HG03460 (cell line): ENCODE measurements at regions not wholly inside any gene's neighbourhood (a gene's known extent, or its start where the extent isn't known, plus 50 kb on each side); places are given as distances from the start of the nearest gene placed in this dataset.
"Not testable (repeated sequence)": the region's sequence is repeated elsewhere in the genome, so short reads cannot be mapped to it uniquely, and the experiment has no call there.

Experiments
- ATAC-seq: cut with Tn5 transposase; IDR thresholded peaks from one replicate; pipeline ENCODE4 v1.9.1; 2021; ENCODE audit not compliant: unreplicated experiment

GRCh38 chr18:2146092-2146491 lies 425.2 kb downstream of the METTL4 start:
- no peak for ATAC-seq

DNA sequence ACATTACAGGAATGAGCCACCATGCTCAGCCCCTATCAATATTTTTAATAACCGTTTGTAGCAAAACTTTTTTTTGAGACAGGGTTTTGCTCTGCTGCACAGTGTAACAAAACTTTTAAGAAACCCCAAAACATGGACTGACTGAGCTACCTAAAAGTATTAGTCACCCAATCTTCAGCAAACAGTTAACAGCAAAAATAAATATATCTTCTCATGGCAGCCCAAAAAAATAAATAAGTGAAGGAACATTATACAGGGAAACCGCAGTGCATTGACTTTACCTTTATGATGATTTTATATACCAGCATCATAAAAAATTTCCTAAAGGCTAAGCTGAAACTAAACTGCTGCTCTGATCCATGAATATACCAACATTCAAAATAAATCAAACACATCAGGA lies 424.6 kb downstream of the METTL4 start:
- no peak for ATAC-seq

DNA sequence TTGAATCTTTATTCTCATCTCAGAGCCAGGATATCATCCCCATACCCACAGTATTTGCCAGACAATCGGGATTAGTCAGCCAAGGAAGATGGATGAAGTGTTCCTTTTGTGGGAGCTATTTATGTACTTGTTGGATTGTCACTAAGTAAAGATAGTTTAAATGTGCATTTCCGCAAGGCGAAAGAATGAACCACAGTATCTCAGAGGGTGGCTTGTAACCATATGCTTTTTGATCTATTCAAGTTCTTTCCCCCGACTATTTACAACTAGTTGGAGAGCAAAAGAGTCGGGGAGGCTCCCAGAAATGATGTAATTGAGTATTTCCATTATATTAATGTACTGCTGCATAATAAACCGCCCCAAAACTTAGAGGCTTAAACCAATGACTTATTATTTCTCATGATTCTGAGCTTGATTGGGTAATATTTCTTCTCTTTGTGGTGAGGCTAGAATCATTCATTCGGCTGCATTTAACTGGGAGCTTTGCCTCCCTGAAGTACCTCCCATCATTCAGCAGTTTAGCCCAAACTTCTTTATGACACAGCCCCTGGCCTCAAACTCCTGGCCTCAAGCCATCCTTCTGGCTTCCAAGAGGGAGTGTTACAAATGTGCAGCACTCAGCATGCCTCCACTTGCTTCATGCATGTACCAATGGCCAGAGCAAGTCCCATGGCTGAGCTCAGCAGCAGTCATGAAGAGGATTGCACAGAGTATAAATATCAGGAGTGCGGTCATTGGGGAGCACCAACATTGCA lies 423.7 kb downstream of the METTL4 start:
- ATAC-seq: no peak

- ATAC-seq: no peak
Observed at GRCh38 chr18:2148823-2149222, 422.5 kb downstream of the METTL4 start.

- ATAC-seq: no peak
Observed at GRCh38 chr18:2150566-2150965, 420.7 kb downstream of the METTL4 start.

- no peak for ATAC-seq
Observed at GRCh38 chr18:2154278-2154677, 417.0 kb downstream of the METTL4 start.

- no peak for ATAC-seq
Observed at GRCh38 chr18:2164644-2165550, 406.4 kb downstream of the METTL4 start.

DNA sequence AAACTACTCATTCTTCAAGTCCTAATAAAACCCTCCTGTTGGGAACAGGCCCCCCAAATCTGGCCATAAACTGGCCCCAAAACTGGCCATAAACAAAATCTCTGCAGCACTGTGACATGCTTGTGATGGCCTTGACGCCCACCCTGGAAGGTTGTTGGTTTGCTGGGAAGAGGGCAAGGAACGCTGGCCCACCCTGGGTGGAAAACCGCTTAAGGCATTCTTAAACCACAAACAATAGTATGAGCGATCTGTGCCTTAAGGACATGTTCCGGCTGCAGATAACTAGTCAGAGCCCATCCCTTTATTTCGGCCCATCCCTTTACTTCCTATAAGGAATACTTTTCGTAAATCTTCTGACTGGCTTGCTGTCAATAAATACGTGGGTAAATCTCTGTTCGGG lies 404.4 kb downstream of the METTL4 start:
- ATAC-seq: not testable (repeated sequence)

GRCh38 chr18:2168022-2168421 lies 403.3 kb downstream of the METTL4 start:
- no peak for ATAC-seq

DNA sequence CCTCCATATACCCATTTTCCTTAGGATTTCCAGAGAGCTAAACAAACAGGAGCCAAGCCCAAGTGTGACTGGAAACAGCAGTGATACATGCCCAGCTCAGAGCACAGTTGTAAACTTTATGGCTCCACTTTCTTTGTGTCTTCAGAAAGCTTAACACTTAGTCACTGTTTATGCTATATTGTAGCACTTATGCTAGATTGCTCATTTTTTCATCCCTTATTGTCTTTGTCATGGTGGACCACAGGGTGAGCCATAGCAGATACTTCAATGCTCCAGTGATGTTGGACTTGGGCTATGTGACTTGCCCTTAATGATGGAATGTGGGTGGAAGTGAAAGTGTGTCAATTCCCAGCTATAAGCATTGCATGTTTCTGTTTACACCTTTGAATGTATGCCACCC lies 401.6 kb downstream of the METTL4 start:
- no peak for ATAC-seq

DNA sequence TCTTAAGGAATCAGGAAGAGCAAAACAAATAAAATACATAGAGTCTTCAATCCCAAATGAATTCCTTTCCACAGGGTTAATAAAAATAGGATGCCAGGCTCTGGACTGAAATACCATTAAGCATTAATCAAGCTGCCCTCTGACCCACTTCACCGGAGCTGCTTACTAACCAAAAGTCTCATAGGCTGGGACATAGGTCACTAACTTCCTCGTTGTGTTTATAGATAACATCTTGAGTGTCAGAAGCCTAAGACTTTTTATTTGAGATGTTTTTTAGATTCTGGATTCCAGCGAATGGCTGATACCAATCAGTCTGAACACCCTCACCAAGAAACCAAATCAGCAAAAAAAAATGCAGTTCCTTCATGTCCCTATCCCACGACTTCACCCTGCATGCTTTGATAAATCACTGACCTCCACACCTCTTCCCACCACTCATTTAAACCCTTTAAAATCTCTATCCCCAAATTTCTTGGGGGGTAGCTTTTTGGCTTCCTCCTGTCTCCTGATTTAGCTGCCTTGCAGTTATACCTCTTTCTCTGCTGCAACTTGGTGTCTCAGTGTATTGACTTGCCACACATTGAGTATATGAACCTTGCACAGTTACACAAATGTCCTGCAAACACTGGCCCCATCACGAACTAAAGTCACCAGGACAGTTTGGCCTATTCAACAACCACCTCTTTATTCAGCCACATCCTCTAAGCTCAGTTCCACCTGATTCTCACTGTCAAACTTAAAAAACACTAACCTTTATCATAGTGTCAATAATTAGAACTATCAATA lies 399.3 kb downstream of the METTL4 start:
- ATAC-seq: no peak

DNA sequence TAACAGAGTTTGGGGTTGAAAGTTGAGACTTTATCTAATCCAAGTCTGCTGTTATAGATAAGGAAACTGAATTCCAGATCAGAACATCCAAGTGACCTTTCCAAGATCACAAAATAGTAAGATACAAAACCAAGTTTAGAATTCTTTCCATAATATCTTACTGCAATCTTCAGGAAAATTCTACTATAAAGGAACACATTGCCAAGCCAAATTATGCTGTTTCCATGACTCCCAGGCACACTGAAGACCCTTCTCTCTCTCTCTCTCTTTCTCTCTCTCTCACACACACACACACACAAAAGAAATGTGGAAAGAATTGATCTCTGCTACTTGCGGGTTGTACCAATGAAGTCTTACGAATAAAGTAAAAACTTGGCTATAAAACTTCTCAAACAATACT lies 398.4 kb downstream of the METTL4 start:
- no peak for ATAC-seq

GRCh38 chr18:2173486-2173885 lies 397.8 kb downstream of the METTL4 start:
- ATAC-seq: no peak

- no peak for ATAC-seq
Observed at GRCh38 chr18:2178036-2178435, 393.3 kb downstream of the METTL4 start.

DNA sequence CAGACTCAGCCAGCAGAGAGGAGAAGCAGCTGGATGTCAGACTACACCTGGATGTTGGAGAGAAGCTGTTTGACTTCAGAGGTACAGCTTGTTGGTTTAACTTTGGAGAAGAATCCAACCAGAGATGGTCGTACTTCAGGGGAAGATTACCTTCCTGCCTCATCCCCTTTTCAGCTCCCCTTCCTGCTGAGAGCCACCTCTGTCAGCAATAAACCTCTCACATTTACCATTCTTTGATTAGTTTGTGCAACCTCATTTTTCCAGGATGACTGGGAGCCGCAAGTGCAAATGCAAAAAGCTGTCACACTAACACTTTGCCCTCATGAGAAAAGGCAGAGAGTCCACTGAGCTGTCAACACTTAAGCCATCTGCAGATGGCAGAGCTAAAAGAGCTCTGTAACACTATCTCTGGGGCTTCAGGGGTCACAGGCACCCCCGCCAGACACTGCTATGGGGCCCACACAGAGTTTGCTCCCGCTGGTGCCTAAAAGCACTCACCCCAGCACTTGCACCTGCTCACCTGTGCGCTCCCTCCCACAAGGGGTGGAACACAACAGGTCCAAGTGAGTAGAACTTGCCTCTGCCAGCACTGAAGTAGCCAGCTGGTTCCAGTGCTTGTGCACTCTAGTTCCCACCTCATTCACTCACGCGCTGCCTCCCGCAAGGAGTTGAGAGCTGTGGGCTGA lies 391.7 kb downstream of the METTL4 start:
- ATAC-seq: no peak

DNA sequence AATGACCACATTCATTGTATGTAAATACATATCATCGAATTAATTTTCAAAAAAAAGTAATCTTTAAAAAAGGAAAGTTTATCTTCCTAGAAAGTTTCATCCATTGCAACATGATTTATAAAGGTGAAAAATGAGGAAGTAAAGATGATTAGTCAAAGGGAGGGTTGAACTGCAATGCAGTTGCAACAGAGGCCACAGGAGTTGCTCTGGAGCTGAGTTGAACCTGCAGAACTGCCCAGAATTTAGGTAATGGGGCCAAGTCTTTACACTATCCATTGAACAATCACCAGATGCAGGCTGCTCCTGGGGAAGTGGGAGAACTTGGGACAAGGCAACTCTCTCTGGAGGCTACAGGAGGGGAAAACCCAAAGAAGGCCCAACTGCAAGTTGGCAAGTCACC lies 390.7 kb downstream of the METTL4 start:
- ATAC-seq: no peak

DNA sequence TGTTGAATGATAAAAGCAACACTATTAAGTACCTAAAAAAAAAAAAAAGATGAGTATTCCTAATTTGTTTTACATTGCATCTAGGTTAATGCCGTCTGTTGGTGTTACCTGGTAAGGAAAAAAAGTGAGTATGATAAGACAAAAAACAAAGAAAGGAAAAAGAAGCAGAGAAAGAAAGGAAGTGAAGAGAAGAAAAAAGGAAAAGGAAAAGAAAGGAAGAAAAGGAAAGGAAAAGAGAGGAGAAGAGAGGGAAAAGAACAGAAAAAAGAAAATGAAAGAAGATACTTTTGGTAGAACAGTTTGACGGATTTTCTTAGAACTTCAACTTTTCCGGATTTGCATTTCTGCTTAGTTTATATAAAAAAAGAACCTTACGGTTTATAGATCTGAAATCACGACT lies 387.9 kb downstream of the METTL4 start:
- ATAC-seq: no peak

GRCh38 chr18:2186967-2187366 lies 384.3 kb downstream of the METTL4 start:
- ATAC-seq: no peak

GRCh38 chr18:2188258-2188657 lies 383.0 kb downstream of the METTL4 start:
- no peak for ATAC-seq

GRCh38 chr18:2191180-2191790 lies 380.0 kb downstream of the METTL4 start:
- ATAC-seq: no peak
